ENCODE measurements at regions not wholly inside any gene's neighbourhood (a gene's known extent, or its start where the extent isn't known, plus 50 kb on each side); places are given as distances from the start of the nearest gene placed in this dataset.

- no peak overlapping the region for H3K27ac ChIP-seq (ENCODE audit: insufficient read depth, low read depth, low read length, poor library complexity, severe bottlenecking)
- H3K4me1 ChIP-seq (ENCODE audit: control insufficient read depth, insufficient read depth, low read length) = no peaks in the 10 kb centered on the region
- no peaks in the 10 kb centered on the region for H3K27me3 ChIP-seq (ENCODE audit: control insufficient read depth, insufficient read depth, low read length, poor library complexity, severe bottlenecking)
- H3K4me3 ChIP-seq (ENCODE audit: insufficient read depth, low read depth, low read length) = no peak overlapping the region
- no peaks in the 10 kb centered on the region for H3K9me3 ChIP-seq (ENCODE audit: control insufficient read depth, low read length)
- no peaks in the 10 kb centered on the region for H3K36me3 ChIP-seq (ENCODE audit: control insufficient read depth, insufficient read depth, low read length)
These were observed 120.2 kb upstream of the RGS17 start for GRCh38 chr6:153251326-153251725.

- WGBS, 2 experiments = 90 to 93% methylated on average over 3 of the region's 3 CpGs
- H3K27ac ChIP-seq (ENCODE audit: insufficient read depth, low read depth, low read length, poor library complexity, severe bottlenecking) = no peak overlapping the region
These were observed 106.6 kb upstream of the RGS17 start for GRCh38 chr6:153237670-153238069.

GRCh38 chr6:153231048-153231646, 100.1 kb upstream of the RGS17 start:
- no peaks in the 10 kb centered on the region for H3K9me3 ChIP-seq (ENCODE audit: control insufficient read depth, low read length)
- 30% methylated on average over 12 of the region's 12 CpGs for WGBS, 2 experiments
- H3K27me3 ChIP-seq (ENCODE audit: control insufficient read depth, insufficient read depth, low read length, poor library complexity, severe bottlenecking) = no peaks in the 10 kb centered on the region
- no peaks in the 10 kb centered on the region for H3K36me3 ChIP-seq (ENCODE audit: control insufficient read depth, insufficient read depth, low read length)
- no peak overlapping the region for H3K4me3 ChIP-seq (ENCODE audit: insufficient read depth, low read depth, low read length)
- H3K4me1 ChIP-seq (ENCODE audit: control insufficient read depth, insufficient read depth, low read length) = no peaks in the 10 kb centered on the region
- no peak overlapping the region for H3K27ac ChIP-seq (ENCODE audit: insufficient read depth, low read depth, low read length, poor library complexity, severe bottlenecking)

More at GRCh38 chr6:153237670-153238069, 106.6 kb upstream of the RGS17 start:
- Histone ChIP-seq H3K4me3 (ENCODE audit: insufficient read depth, low read depth, low read length) (no peak overlapping the region), H3K4me1 (ENCODE audit: control insufficient read depth, insufficient read depth, low read length) (no peaks in the 10 kb centered on the region), H3K9me3 (ENCODE audit: control insufficient read depth, low read length) (no peaks in the 10 kb centered on the region), H3K27me3 (ENCODE audit: control insufficient read depth, insufficient read depth, low read length, poor library complexity, severe bottlenecking) (no peaks in the 10 kb centered on the region), H3K36me3 (ENCODE audit: control insufficient read depth, insufficient read depth, low read length) (no peaks in the 10 kb centered on the region)

- H3K27me3 ChIP-seq (ENCODE audit: control insufficient read depth, insufficient read depth, low read length, poor library complexity, severe bottlenecking) = no peaks in the 10 kb centered on the region
- no peak overlapping the region for H3K4me3 ChIP-seq (ENCODE audit: insufficient read depth, low read depth, low read length)
- no peaks in the 10 kb centered on the region for H3K36me3 ChIP-seq (ENCODE audit: control insufficient read depth, insufficient read depth, low read length)
These were observed 87.2 kb upstream of the RGS17 start for GRCh38 chr6:153218184-153218792.

GRCh38 chr6:153216789-153217188, 85.7 kb upstream of the RGS17 start:
- Histone ChIP-seq H3K4me1 (ENCODE audit: control insufficient read depth, insufficient read depth, low read length) (no peaks in the 10 kb centered on the region), H3K36me3 (ENCODE audit: control insufficient read depth, insufficient read depth, low read length) (no peaks in the 10 kb centered on the region), H3K27me3 (ENCODE audit: control insufficient read depth, insufficient read depth, low read length, poor library complexity, severe bottlenecking) (no peaks in the 10 kb centered on the region), H3K4me3 (ENCODE audit: insufficient read depth, low read depth, low read length) (no peak overlapping the region), H3K27ac (ENCODE audit: insufficient read depth, low read depth, low read length, poor library complexity, severe bottlenecking) (no peak overlapping the region), H3K9me3 (ENCODE audit: control insufficient read depth, low read length) (no peaks in the 10 kb centered on the region)
- 89 to 97% methylated on average over 2 of the region's 2 CpGs for WGBS, 2 experiments

More at GRCh38 chr6:153218184-153218792, 87.2 kb upstream of the RGS17 start:
- no peaks in the 10 kb centered on the region for H3K9me3 ChIP-seq (ENCODE audit: control insufficient read depth, low read length)
- no peaks in the 10 kb centered on the region for H3K4me1 ChIP-seq (ENCODE audit: control insufficient read depth, insufficient read depth, low read length)
- WGBS, 2 experiments = 87 to 94% methylated on average over 2 to 3 of the region's 3 CpGs
- no peak overlapping the region for H3K27ac ChIP-seq (ENCODE audit: insufficient read depth, low read depth, low read length, poor library complexity, severe bottlenecking)

- Histone ChIP-seq H3K4me3 (ENCODE audit: insufficient read depth, low read depth, low read length) (no peak overlapping the region), H3K9me3 (ENCODE audit: control insufficient read depth, low read length) (no peaks in the 10 kb centered on the region), H3K4me1 (ENCODE audit: control insufficient read depth, insufficient read depth, low read length) (no peaks in the 10 kb centered on the region), H3K27me3 (ENCODE audit: control insufficient read depth, insufficient read depth, low read length, poor library complexity, severe bottlenecking) (no peaks in the 10 kb centered on the region), H3K27ac (ENCODE audit: insufficient read depth, low read depth, low read length, poor library complexity, severe bottlenecking) (no peak overlapping the region), H3K36me3 (ENCODE audit: control insufficient read depth, insufficient read depth, low read length) (no peaks in the 10 kb centered on the region)
- 82 to 86% methylated on average over 4 to 5 of the region's 5 CpGs for WGBS, 2 experiments
These were observed 84.2 kb upstream of the RGS17 start for GRCh38 chr6:153215242-153215641.

- Histone ChIP-seq H3K36me3 (ENCODE audit: control insufficient read depth, insufficient read depth, low read length) (no peaks in the 10 kb centered on the region), H3K4me3 (ENCODE audit: insufficient read depth, low read depth, low read length) (no peak overlapping the region), H3K27me3 (ENCODE audit: control insufficient read depth, insufficient read depth, low read length, poor library complexity, severe bottlenecking) (no peaks in the 10 kb centered on the region), H3K9me3 (ENCODE audit: control insufficient read depth, low read length) (no peaks in the 10 kb centered on the region), H3K4me1 (ENCODE audit: control insufficient read depth, insufficient read depth, low read length) (no peaks in the 10 kb centered on the region), H3K27ac (ENCODE audit: insufficient read depth, low read depth, low read length, poor library complexity, severe bottlenecking) (no peak overlapping the region)
- 94 to 100% methylated on average over 1 of the region's 1 CpG for WGBS, 2 experiments
These were observed 83.4 kb upstream of the RGS17 start for GRCh38 chr6:153214436-153214835.

GRCh38 chr6:153210083-153210482, 79.0 kb upstream of the RGS17 start:
- Histone ChIP-seq H3K36me3 (ENCODE audit: control insufficient read depth, insufficient read depth, low read length) (no peaks in the 10 kb centered on the region), H3K27ac (ENCODE audit: insufficient read depth, low read depth, low read length, poor library complexity, severe bottlenecking) (no peak overlapping the region), H3K9me3 (ENCODE audit: control insufficient read depth, low read length) (no peaks in the 10 kb centered on the region), H3K27me3 (ENCODE audit: control insufficient read depth, insufficient read depth, low read length, poor library complexity, severe bottlenecking) (no peaks in the 10 kb centered on the region), H3K4me3 (ENCODE audit: insufficient read depth, low read depth, low read length) (no peak overlapping the region), H3K4me1 (ENCODE audit: control insufficient read depth, insufficient read depth, low read length) (no peaks in the 10 kb centered on the region)
- 81 to 83% methylated on average over 5 of the region's 5 CpGs for WGBS, 2 experiments

GRCh38 chr6:153208706-153209105, 77.6 kb upstream of the RGS17 start:
- Histone ChIP-seq H3K4me3 (ENCODE audit: insufficient read depth, low read depth, low read length) (no peak overlapping the region), H3K27ac (ENCODE audit: insufficient read depth, low read depth, low read length, poor library complexity, severe bottlenecking) (no peak overlapping the region), H3K9me3 (ENCODE audit: control insufficient read depth, low read length) (no peaks in the 10 kb centered on the region), H3K4me1 (ENCODE audit: control insufficient read depth, insufficient read depth, low read length) (no peaks in the 10 kb centered on the region), H3K36me3 (ENCODE audit: control insufficient read depth, insufficient read depth, low read length) (no peaks in the 10 kb centered on the region), H3K27me3 (ENCODE audit: control insufficient read depth, insufficient read depth, low read length, poor library complexity, severe bottlenecking) (no peaks in the 10 kb centered on the region)
- WGBS, 2 experiments = 92% methylated on average over 8 of the region's 8 CpGs

- Histone ChIP-seq H3K4me1 (ENCODE audit: control insufficient read depth, insufficient read depth, low read length) (no peaks in the 10 kb centered on the region), H3K27ac (ENCODE audit: insufficient read depth, low read depth, low read length, poor library complexity, severe bottlenecking) (no peak overlapping the region), H3K4me3 (ENCODE audit: insufficient read depth, low read depth, low read length) (no peak overlapping the region), H3K36me3 (ENCODE audit: control insufficient read depth, insufficient read depth, low read length) (no peaks in the 10 kb centered on the region), H3K9me3 (ENCODE audit: control insufficient read depth, low read length) (no peaks in the 10 kb centered on the region), H3K27me3 (ENCODE audit: control insufficient read depth, insufficient read depth, low read length, poor library complexity, severe bottlenecking) (no peaks in the 10 kb centered on the region)
- WGBS, 2 experiments = 91 to 100% methylated on average over 1 of the region's 1 CpG
These were observed 76.5 kb upstream of the RGS17 start for GRCh38 chr6:153207617-153208016.
